Non-pigmented ciliary epithelial cell (primary cell): ENCODE measurements at regions not wholly inside any gene's neighbourhood (a gene's known extent, or its start where the extent isn't known, plus 50 kb on each side); places are given as distances from the start of the nearest gene placed in this dataset.
A peak's percentile ranks its signal among the peaks of the same experiment; 100 is the strongest.

ENCODE experiments used
- DNase-seq: peaks from one replicate; pipeline ENCODE4 v3.0.0-alpha.2; 2010; ENCODE audit warnings: low read depth

DNA sequence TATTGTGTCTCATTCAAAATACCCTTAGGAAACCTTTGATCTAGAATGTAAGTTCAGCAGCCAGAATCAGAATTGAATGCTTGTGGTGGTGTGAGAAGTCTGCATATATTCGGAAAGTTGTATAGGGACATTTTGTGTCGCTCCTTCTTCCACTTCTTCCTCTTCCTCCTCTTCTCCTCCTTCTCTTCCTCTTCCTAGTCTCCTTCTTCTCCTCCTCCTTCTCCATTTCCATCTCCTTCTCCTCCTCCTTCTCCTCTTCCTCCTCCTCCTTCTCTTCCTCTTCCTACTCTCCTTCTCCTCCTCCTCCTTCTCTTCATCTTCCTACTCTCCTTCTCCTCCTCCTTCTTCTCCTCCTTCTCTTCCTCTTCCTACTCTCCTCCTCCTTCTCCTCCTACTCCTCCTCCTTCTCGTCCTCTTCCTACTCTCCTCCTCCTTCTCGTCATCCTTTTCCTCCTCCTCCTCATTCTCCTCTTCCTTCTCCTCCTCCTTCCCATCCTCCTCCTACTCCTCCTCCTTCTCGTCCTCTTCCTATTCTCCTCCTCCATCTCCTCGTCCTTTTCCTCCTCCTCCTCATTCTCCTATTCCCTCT lies 749.3 kb upstream of the GOLIM4 start:
- no peak for DNase-seq

DNA sequence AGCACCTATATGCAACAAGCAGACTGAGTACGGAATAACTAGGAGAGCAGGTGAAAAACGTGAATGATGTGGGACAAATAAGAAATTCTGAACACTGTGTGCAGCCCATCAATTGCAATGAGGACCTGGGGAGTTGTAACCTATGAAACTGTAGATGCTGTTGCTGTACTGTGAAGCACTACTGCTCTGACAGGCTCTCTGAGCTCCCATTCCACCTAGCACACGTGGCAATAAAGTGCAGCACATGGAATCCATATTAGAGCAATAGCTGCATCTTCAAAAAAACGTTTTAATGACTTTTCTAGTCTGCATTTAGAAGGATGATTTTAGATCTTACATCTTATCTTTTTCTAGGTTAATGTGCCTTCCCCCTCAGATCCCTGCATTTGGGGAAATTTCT lies 748.7 kb upstream of the GOLIM4 start:
- DNase-seq = no peak

DNA sequence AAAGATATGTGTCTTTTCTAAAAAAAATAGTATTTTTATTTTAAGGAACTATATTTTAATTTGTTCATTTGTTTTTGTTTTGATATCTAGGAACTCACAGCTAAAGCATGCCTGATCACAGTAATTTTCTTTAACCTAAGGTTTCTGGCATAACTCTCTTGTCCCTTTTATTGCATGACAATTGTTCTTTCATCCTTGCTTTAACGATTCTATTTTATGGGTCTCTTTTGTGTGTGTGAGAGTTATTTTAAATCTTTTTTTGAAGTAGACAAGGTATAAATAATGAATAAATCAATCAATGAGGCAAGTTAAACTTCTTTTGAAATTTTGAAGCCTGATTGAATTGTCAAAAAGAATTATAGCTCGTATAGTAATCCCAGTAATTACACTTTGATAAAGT lies 747.8 kb upstream of the GOLIM4 start:
- no peak for DNase-seq

DNA sequence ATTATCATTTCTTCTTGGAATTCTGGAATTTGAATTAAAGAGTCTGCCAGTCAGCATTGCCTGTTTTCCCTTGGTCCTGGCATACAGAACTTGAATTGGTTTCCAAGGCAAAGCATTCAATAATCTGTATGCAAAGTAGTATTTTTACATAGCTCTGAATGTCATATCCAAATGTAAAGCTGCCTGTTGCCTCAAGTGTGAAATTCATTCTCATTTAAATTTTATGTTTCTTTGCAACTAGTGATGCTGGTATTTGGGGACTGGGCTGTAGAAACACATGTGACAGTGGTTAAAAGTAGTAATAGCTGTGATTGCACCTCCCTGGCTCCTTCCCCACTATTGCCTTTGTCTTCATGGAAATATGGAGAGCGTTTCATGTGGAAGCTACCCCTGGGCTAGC lies 743.9 kb upstream of the GOLIM4 start:
- no peak for DNase-seq

DNA sequence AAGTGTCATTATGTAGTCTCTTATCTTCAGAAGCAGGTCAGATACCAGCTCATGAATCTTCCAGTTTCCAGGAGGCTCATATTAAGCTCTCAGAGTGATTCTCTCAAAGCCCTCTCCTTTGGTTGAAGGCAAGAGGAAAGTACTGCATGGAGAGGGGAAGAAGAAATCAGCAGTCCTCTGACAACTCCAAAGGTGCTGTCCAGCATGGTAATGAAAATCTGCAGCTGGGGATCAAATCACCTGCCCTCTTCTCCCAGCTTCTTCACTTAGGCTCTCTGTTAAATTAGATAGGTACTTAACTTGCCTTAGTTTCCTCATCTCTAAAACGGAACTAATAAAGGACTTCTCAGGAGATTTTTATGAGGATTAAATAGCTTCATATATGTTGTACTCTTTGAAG lies 738.8 kb upstream of the GOLIM4 start:
- DNase-seq = no peak

DNA sequence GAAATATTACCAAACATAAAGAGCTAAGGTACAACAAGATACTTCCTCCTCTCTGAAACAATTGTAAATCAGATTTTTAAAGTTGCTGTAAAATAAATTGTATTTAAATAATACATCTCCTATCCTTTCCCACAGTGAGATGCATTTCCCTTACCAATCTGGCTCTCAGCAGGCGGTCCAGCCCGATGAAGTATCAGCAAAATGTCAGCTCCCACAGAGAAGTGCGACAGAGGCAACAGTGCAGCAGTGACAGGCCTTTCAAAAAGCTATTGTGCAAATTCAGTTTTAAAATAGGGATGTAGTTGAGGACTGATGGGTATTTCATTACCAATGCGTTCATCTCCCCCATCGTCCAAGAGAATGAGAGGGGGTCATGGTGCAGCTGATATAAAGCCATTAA lies 733.2 kb upstream of the GOLIM4 start:
- DNase-seq = no peak

DNA sequence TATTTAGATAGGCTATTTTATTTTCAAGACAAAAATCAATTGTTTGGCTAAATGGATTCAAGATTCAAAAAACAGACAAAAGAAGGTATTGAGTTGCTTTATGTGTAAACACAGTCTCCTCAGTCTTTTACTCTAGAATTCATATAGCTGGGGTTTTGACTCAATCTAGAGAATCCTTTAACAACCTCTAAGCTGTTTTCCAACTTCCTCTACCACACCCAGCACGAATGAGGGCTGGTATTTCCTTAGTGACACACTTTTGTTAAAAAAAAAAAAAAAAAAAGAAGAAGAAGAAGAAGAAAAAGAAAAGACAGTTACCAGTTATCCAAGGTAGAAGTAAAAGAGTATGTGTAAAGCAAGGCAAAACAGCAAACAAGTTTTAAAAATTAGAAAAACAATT lies 732.8 kb upstream of the GOLIM4 start:
- no peak for DNase-seq

DNA sequence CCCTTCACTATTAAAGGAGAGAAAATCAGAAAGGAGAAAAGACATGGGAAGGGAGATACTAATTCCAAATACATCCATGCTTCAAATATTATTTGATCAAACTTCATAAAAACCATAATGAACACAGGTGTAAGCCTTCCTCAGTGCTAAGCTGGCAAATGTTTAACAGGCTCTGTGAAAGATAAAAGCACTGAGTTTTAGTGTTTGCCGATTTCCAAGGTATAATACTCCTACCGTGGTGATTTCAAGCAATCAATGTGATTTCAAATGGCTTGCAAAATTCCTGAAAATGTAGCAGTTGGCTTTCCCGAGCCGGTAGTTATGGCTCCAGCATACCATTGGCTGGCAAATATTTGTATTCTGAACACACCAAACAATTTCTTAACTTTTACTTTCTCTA lies 732.3 kb upstream of the GOLIM4 start:
- DNase-seq = no peak

DNA sequence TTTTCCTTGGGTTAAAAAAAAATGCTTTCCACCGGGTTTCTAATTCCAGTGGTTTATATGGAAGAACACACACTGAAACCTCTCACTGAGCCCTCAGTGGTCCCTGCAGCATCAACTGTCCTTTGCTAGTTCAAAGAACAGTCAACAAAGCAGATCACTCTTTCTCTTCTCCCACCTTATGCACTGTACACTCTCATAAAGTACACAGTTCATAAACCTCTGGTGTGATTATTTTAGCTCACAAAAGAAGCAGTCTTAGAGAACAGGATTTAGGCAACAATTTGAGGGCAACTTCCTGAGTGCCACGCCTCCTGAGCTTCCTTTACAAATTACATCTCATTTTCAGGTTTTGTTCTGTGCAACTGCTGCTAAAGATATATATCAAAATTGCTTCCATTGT lies 728.4 kb upstream of the GOLIM4 start:
- no peak for DNase-seq

DNA sequence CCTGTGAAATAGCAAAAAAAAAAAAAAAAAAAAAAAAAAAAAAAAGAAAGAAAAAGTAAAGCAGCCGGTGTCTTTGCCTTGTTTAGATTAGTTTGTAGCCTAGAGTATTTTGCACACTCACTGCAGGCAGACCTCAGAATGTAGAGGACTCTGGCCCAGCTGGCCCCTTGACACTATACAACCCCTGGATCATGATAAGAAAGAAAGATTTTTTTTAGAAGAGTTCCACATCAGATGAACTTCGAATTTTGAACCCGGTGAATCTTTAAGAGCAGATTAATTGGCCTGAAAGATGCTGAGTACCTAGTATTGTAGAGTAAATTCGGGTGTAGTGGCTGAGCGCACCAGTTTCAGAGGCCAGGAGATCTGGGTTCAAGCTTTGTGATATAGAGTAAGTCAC lies 727.7 kb upstream of the GOLIM4 start:
- no peak for DNase-seq

DNA sequence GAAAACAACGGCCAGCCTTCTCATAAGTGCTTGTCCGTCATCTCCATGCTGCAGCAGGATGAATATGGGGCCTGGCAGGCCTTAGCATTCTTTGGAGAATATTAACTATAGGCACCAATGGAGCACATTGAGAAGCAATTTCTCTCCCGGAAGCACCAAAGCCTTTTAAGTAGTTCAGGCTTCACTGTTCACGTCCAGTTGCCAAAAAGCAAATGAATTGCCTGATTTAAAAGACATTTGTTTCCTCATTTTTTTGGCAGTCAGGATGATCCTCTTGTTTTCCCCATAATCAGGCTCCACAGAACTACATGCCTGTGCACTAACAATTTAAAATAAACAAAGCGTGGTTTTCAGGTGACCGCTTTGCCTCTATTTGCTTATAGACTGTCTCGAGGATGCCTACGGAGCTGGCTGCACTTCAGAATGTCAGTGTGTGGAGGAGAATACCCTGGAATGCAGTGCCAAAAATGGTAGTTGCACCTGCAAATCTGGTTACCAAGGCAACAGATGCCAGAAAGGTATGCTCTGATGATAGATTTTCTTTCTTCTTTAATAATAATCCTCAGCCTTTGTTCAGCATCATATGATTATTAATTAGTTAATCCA lies 725.2 kb upstream of the GOLIM4 start:
- DNase-seq = no peak

DNA sequence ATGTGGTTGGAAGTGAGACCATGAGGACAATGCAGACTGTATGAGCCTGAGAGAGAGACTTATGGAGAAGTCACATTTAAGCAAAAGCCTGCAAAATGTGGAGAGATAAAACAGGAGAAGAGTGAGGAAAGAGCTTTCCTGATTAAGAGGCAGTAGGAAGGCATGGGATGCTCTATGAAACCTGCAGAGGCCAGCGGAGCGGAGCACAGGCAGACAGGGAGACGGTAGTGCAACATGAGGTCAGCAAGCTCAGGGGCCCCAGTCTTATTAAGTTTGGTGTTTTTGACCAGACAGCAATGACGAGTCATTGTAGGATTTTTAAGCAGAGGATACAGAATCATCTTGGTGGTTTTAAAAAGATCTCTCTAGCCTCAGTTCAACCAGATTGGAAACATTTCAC lies 721.5 kb upstream of the GOLIM4 start:
- DNase-seq = no peak

DNA sequence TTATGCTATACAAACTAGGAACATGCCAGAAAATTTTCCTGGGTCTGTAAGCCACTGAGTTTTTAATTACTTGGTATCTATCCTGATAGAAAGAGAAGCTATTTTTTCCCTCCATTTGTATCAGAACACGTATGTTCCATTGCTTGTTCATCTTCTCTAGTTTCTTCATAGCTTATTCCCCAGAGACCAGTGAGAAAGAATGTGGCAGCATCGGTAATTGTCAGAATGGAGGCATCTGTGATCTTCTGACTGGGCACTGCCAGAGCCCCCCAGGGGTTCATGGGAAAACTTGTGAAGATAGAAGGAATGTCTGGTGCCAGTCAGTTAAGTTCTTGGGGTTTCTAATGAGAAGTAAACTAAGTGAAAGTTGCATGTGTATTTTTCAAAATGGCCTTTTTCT lies 720.2 kb upstream of the GOLIM4 start:
- DNase-seq = no peak

DNA sequence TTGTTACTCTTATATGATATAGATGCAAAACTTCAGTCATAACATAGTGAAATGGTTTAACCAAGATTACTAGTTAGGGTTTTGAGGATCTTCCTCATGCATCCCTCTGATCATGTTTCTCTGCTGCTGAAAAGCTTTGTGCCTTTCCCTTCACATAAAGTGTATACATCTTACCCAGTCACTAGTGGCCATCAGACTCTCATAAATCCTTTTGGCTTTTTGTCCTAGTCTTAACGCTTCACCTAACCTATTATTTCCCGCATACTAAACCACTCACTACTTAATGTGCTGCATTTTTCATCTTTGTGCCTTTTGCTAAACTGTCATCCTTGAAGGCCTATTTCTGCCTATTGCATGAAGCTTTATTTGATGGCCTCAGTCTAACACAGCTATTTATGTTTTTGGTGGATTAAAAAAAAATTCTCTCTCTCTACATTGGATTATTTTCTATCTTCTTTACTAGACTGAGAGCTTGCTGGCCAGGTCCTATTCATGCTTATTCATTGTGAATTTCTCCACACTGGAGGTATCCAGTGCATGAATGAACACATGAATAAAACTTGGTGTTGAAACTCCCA lies 717.6 kb upstream of the GOLIM4 start:
- DNase-seq = no peak

DNA sequence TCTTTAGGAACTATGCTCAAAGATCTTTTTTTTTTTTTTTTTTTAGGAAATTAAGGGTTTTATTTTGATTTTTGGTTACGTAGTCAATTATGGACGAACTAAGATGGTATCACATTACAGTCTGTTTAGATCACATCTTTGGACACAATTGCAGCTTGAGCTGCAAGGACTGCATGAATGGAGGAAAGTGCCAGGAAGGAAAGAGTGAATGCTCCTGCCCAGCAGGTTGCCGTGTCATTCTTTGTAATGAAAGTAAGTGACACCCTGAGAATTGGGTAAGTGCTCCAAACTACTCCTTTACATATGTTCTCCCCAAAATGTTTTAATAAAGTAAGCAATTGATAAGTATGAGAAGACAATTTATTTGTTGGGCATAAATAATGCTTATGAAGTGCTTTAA lies 716.5 kb upstream of the GOLIM4 start:
- DNase-seq = no peak

DNA sequence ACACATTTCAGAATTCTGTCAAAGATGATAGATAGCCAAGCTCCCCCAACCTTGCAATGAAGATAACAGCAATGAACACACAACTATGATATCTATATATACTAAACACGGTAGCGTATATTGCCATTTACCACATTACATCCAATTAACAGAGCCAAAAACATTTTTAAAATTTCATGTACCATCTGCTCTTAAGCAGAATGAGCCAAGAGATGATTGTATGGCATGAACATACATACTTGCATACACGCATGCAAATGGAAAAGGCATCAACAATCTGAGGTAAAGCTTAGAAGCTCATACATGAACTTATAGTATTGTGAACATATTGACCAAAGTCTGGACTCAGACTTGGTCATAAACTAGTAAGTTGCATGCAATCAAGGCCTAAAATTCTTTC lies 712.9 kb upstream of the GOLIM4 start:
- DNase-seq = no peak

DNA sequence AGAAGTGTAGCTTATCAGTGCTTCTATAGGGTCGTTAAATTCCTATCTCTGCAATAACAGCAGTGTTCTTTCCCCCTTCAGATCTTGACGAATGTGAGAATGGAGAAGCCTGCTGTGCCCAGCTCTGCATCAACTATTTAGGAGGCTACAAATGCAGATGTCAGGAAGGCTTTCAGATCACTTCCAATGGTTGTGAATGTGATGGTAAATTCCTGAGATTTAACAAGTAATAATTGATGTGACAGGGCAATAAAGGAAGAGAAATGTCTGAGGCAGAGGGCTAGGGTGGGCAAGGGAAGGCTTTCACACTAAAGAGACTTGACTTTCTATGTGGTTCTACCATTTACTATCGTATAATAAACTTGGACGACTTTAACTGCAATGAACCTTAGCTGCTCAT lies 711.7 kb upstream of the GOLIM4 start:
- DNase-seq = no peak

DNA sequence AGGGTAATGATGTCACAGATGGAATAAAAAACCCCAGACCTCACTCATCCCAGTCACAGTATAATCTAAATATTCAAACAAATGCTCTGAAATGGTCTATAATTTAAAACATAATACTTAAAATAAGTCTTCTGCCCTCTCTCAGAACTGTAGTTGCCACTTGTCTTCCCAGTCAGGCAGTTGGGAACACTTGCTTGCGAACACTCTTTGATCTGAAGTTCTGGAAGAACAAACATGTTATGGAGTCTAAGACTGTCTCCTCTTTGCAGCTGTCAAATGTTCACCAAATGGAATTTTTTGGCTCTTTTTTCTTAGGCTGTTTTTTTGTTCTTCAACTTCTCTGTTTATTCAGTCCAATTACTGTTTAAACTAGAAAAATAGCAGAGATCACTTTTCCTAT lies 711.1 kb upstream of the GOLIM4 start:
- no peak for DNase-seq

DNA sequence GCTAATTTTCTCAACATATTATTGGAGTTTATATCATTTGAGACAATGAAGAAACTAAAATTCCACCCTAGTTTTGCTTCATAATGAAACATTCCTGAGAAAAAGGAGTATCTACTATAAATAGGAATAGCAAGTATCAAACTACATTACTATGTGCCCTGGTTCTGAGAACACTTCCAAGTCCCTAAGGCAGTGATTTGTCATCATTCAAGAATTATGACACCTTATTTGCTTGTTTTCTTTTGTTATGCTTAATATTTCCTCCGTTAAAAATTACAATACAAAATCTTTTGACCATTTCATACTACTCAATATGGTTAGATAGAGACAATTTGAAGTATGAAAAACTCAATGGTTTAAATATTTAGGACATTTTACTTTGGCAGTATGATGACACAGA lies 707.8 kb upstream of the GOLIM4 start:
- DNase-seq = peak; percentile 6

DNA sequence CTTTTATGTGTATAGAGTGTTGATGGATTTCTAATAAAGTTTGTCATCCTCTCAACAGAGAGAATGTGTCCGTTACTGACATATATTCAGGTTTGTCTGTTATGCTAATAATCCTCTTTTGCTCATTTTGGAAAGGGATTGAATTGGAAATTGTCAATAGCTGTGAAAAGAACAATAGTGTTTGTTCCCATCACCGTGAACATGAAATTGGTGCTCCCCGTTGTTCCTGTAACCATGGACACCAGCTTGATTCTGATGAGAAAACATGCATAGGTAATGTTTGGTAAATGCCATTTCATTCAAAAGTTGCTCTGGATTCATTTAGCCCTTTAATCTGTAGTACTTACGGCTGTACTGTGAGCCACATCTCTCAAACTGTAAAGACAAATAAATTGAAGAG lies 707.0 kb upstream of the GOLIM4 start:
- no peak for DNase-seq

DNA sequence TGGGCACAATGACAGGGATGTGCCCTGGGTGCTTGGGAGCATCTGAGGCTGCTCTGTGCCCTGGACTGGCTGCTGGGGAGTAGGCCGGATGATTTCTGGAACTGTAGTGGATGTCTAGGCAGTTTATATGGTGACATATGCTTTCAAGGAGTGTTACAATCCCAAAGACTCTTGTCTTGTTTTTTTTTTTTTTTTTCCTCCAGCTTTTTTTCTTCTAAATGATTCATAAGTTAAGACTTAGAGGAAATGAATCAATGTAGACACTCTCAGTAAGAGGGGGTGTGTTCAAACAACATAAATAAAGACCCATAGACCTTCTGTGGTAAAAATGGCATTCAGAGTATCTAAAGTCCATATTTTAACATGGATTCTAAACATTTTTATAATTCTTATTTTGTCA lies 706.1 kb upstream of the GOLIM4 start:
- peak; percentile 76 for DNase-seq

DNA sequence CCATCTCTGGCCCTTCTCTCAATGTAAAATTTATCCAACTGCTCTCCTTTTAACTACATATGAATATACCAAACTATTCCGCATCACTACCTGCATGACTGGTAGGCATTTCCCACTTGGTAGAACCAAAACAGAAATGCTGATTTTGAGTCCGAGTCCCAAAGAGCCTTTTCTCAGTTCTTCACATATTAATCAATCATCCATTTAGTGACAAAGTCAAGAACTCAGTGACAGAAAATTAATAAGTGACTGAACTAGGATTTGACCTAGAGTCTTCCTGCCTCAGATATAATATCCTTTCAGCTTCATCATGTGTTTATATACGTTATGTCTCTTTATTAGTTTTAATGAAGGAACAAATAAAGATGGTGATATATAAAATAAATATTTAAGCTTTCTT lies 700.6 kb upstream of the GOLIM4 start:
- DNase-seq = no peak

DNA sequence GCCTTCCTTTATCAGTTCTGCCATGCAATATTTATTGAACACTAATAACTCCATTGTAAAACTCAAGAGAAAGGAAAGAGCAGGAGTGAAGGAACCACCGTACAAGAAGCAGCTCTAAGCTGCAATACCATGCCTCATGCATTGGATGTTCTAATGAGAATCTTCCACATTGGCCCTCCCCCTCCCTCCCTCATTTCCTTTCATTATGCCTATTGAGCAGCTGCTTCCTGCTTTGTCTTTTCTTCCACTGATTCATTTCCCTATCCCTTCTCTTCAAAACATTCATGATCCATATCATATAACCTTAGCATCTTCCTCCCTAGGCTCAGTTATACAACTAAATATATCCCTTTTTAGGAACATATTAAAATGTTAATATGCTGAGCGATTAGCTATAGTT lies 698.7 kb upstream of the GOLIM4 start:
- no peak for DNase-seq

DNA sequence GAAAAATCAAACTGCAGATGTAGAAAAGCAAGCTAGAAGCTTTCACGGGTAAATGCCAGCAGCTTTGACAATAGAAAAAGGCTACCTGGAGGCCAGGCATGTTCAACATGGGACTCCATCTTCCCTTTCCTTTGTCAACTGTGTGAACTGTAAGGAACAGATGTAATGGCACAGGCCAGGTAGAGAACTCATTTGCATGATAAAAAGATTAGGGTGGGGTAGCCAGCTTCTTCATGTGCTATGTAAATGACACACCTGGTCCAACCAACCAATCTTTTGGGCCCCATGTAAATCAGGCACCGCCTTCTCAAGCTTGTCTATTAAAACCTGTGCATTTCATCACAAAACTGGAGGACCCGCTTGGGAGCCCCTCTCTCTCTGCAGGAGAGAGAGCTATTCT lies 686.5 kb upstream of the GOLIM4 start:
- no peak for DNase-seq
